Neural progenitor cell (in vitro differentiated cells): ENCODE measurements at regions not wholly inside any gene's neighbourhood (a gene's known extent, or its start where the extent isn't known, plus 50 kb on each side); places are given as distances from the start of the nearest gene placed in this dataset.
A peak's percentile ranks its signal among the peaks of the same experiment; 100 is the strongest.
"Not testable (repeated sequence)": the region's sequence is repeated elsewhere in the genome, so short reads cannot be mapped to it uniquely, and the experiment has no call there.

Source experiments
- DNase-seq: peaks from one replicate; pipeline ENCODE4 v3.0.0-alpha.2; 2016; ENCODE audit warnings: low spot score
- H2AFZ ChIP-seq: fragments of 200-600 bp; sonication (generic); replicated peaks from 2 replicates; pipeline ENCODE4 v1.6.1; 2016; ENCODE audit warnings: antibody characterized with exemption
- H3F3A ChIP-seq: fragments of 200-600 bp; sonication (generic); 2 replicates; pipeline ENCODE4 v1.6.1; 2016; ENCODE audit warnings: antibody characterized with exemption, low read depth
- H3K27ac ChIP-seq: fragments of 200-600 bp; sonication (generic); 2 replicates; pipeline ENCODE4 v1.5.1; 2016; ENCODE audit warnings: mild to moderate bottlenecking
- H3K27me3 ChIP-seq: fragments of 200-600 bp; sonication (generic); 2 replicates; pipeline ENCODE4 v1.6.1; 2016; ENCODE audit warnings: mild to moderate bottlenecking, moderate library complexity
- H3K36me3 ChIP-seq: fragments of 200-600 bp; sonication (generic); 2 replicates; pipeline ENCODE4 v1.5.1; 2016
- H3K4me1 ChIP-seq: fragments of 200-600 bp; sonication (generic); 2 replicates; pipeline ENCODE4 v1.6.1; 2016; ENCODE audit warnings: mixed run types
- H3K4me2 ChIP-seq: fragments of 200-600 bp; sonication (generic); 2 replicates; pipeline ENCODE4 v1.6.1; 2016
- H3K4me3 ChIP-seq: fragments of 200-600 bp; sonication (generic); 2 replicates; pipeline ENCODE4 v1.5.1; 2016
- H3K79me2 ChIP-seq: fragments of 200-600 bp; sonication (generic); 2 replicates; pipeline ENCODE4 v1.6.1; 2016; ENCODE audit warnings: low read depth
- H3K9ac ChIP-seq: fragments of 200-600 bp; sonication (generic); 2 replicates; pipeline ENCODE4 v1.6.1; 2016
- H3K9me3 ChIP-seq: fragments of 200-600 bp; sonication (generic); 2 replicates; pipeline ENCODE4 v1.5.1; 2016; ENCODE audit warnings: low read depth
- H4K20me1 ChIP-seq: fragments of 200-600 bp; sonication (generic); 2 replicates; pipeline ENCODE4 v1.6.1; 2016; ENCODE audit warnings: low read depth
- H3K27ac Mint-ChIP-seq: 3 replicates; pipeline ENCODE4 v1.8.0; 2021; ENCODE audit warnings: mixed read lengths
- H3K27me3 Mint-ChIP-seq: 2 replicates; pipeline ENCODE4 v1.8.0; 2022; ENCODE audit warnings: low read depth, mild to moderate bottlenecking, inconsistent platforms, moderate library complexity, mixed read lengths; ENCODE audit not compliant: insufficient read depth
- H3K36me3 Mint-ChIP-seq: 3 replicates; pipeline ENCODE4 v1.8.0; 2021; ENCODE audit warnings: mixed read lengths
- H3K4me1 Mint-ChIP-seq: 3 replicates; pipeline ENCODE4 v1.8.0; 2021; ENCODE audit warnings: mixed read lengths
- H3K4me3 Mint-ChIP-seq: 3 replicates; pipeline ENCODE4 v1.8.0; 2021; ENCODE audit warnings: mild to moderate bottlenecking, moderate library complexity, mixed read lengths
- H3K9me3 Mint-ChIP-seq: 3 replicates; pipeline ENCODE4 v1.8.0; 2020; ENCODE audit warnings: mixed read lengths
- EZH2 ChIP-seq: fragments of 200-600 bp; sonication (generic); IDR thresholded peaks from 2 replicates; pipeline ENCODE4 v1.6.1; 2017; ENCODE audit warnings: antibody characterized with exemption, mild to moderate bottlenecking, moderate library complexity
- EZH2phosphoT487 ChIP-seq: fragments of 200-600 bp; sonication (generic); IDR thresholded peaks from 2 replicates; pipeline ENCODE4 v1.6.1; 2017; ENCODE audit warnings: antibody characterized with exemption
- TF ChIP-seq, protein P1 (sequence below): fragments of 200-600 bp; sonication (generic); IDR thresholded peaks from 2 replicates; pipeline ENCODE4 v1.5.1; 2017; ENCODE audit warnings: antibody characterized with exemption, mild to moderate bottlenecking

DNA sequence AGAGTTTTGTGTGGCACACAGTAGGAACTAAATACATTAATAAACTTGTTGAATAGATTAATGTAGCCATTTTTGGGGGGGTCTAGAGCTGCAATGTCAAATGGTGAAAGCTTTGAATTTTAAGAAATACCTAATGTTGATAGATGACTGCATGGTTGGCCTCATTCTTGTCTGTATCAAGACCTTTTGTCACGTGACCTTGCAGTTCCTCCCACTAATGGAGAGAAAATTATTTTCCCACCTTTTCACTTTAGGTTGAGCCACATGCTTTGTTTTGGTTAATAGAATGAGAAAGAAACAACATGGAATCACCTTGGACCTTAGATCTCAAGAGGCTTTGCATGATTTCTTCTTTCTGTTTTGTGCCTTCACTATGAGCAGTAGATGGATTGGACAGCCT lies 223.6 kb upstream of the DEPDC1 start:
- Histone ChIP-seq H3K79me2 (no peaks in the 10 kb centered on the region), H2AFZ (no peak overlapping the region), H4K20me1 (no peaks in the 10 kb centered on the region), H3K4me2 (no peak overlapping the region), H3K27ac (no peak overlapping the region), H3K27me3 (no peaks in the 10 kb centered on the region), H3K36me3 (no peaks in the 10 kb centered on the region), H3K4me1 (no peaks in the 10 kb centered on the region), H3F3A (no peaks in the 10 kb centered on the region), H3K9me3 (no peaks in the 10 kb centered on the region), H3K4me3 (no peak overlapping the region), H3K9ac (no peak overlapping the region)
- no peak for TF ChIP-seq EZH2
- no peaks in the 10 kb centered on the region for H3K9me3 Mint-ChIP-seq
- no peaks in the 10 kb centered on the region for H3K36me3 Mint-ChIP-seq
- no peak overlapping the region for H3K4me3 Mint-ChIP-seq
- no peak overlapping the region for H3K27ac Mint-ChIP-seq
- H3K4me1 Mint-ChIP-seq, result no peaks in the 10 kb centered on the region
- H3K27me3 Mint-ChIP-seq, result no peaks in the 10 kb centered on the region
- DNase-seq, result no peak

DNA sequence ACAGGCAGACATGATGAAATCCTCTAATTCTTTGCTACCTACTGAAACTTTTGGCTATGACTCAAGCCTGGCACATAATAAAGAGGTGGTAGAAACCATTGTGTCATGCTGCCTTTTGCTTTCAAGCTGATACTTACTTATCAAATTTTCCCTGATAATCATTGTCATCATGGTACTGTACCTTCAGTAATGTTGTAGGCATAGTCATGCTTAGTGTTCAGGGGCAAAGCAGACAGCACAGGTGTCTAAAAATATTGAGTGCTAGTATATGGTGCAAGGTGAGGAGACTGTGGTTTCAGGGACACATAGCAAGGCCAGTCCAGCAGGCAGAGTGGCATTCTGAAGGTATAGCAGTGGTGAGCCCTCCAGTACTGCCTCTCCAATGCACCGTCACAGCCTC lies 226.9 kb upstream of the DEPDC1 start:
- no peaks in the 10 kb centered on the region for H3K9me3 ChIP-seq
- no peak overlapping the region for H3K27ac Mint-ChIP-seq
- no peaks in the 10 kb centered on the region for H3K27me3 Mint-ChIP-seq

GRCh38 chr1:68725001-68725752 lies 228.3 kb upstream of the DEPDC1 start:
- no peak for DNase-seq
- H3K79me2 ChIP-seq, result no peaks in the 10 kb centered on the region
- no peaks in the 10 kb centered on the region for H3K4me1 ChIP-seq
- no peaks in the 10 kb centered on the region for H3K36me3 ChIP-seq
- no peak overlapping the region for H3K4me3 Mint-ChIP-seq
- no peak overlapping the region for H3K27ac Mint-ChIP-seq
- no peaks in the 10 kb centered on the region for H4K20me1 ChIP-seq
- H3K27me3 ChIP-seq, result no peaks in the 10 kb centered on the region
- H3K27ac ChIP-seq, result no peak overlapping the region
- H3F3A ChIP-seq, result no peaks in the 10 kb centered on the region
- no peak overlapping the region for H3K9ac ChIP-seq
- H3K4me2 ChIP-seq, result no peak overlapping the region
- H3K4me3 ChIP-seq, result no peak overlapping the region
- no peaks in the 10 kb centered on the region for H3K9me3 ChIP-seq
- peak overlapping the region; percentile 6 for H2AFZ ChIP-seq
- H3K4me1 Mint-ChIP-seq, result no peaks in the 10 kb centered on the region
- H3K27me3 Mint-ChIP-seq, result no peaks in the 10 kb centered on the region
- H3K36me3 Mint-ChIP-seq, result no peaks in the 10 kb centered on the region
- no peaks in the 10 kb centered on the region for H3K9me3 Mint-ChIP-seq
- no peak for TF ChIP-seq EZH2
- TF ChIP-seq EZH2phosphoT487, result no peak
- TF ChIP-seq, protein P1, sequence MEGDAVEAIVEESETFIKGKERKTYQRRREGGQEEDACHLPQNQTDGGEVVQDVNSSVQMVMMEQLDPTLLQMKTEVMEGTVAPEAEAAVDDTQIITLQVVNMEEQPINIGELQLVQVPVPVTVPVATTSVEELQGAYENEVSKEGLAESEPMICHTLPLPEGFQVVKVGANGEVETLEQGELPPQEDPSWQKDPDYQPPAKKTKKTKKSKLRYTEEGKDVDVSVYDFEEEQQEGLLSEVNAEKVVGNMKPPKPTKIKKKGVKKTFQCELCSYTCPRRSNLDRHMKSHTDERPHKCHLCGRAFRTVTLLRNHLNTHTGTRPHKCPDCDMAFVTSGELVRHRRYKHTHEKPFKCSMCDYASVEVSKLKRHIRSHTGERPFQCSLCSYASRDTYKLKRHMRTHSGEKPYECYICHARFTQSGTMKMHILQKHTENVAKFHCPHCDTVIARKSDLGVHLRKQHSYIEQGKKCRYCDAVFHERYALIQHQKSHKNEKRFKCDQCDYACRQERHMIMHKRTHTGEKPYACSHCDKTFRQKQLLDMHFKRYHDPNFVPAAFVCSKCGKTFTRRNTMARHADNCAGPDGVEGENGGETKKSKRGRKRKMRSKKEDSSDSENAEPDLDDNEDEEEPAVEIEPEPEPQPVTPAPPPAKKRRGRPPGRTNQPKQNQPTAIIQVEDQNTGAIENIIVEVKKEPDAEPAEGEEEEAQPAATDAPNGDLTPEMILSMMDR, result no peak

More for the DNA sequence above, 226.9 kb upstream of the DEPDC1 start:
- Histone ChIP-seq H3K36me3 (no peaks in the 10 kb centered on the region), H3K4me1 (no peaks in the 10 kb centered on the region), H3K4me2 (no peak overlapping the region), H4K20me1 (no peaks in the 10 kb centered on the region), H3K27me3 (no peaks in the 10 kb centered on the region), H3F3A (no peaks in the 10 kb centered on the region), H3K79me2 (no peaks in the 10 kb centered on the region), H3K27ac (no peak overlapping the region), H3K9ac (no peak overlapping the region), H3K4me3 (no peak overlapping the region), H2AFZ (no peak overlapping the region)
- no peaks in the 10 kb centered on the region for H3K36me3 Mint-ChIP-seq
- DNase-seq, result no peak
- no peaks in the 10 kb centered on the region for H3K4me1 Mint-ChIP-seq
- H3K9me3 Mint-ChIP-seq, result no peaks in the 10 kb centered on the region
- TF ChIP-seq EZH2phosphoT487 (no peak), EZH2 (no peak)
- TF ChIP-seq, protein P1, result no peak
- no peak overlapping the region for H3K4me3 Mint-ChIP-seq

- H3K9ac ChIP-seq, H3K27me3 ChIP-seq, H3K4me2 ChIP-seq, H2AFZ ChIP-seq, H3K4me1 ChIP-seq, H3K4me3 Mint-ChIP-seq, H3K27ac Mint-ChIP-seq, DNase-seq, H3K27ac ChIP-seq, H3K36me3 ChIP-seq, H3K4me3 ChIP-seq, H3K9me3 ChIP-seq, H3K36me3 Mint-ChIP-seq, H3K79me2 ChIP-seq, H3K27me3 Mint-ChIP-seq, H3K4me1 Mint-ChIP-seq, H3F3A ChIP-seq, H4K20me1 ChIP-seq: not testable (repeated sequence)
- H3K9me3 Mint-ChIP-seq, result peaks cover 14% of the 10 kb centered on the region
These were observed 242.6 kb upstream of the DEPDC1 start for GRCh38 chr1:68739486-68739885.
